ENCODE measurements at regions not wholly inside any gene's neighbourhood (a gene's known extent, or its start where the extent isn't known, plus 50 kb on each side); places are given as distances from the start of the nearest gene placed in this dataset.

DNA sequence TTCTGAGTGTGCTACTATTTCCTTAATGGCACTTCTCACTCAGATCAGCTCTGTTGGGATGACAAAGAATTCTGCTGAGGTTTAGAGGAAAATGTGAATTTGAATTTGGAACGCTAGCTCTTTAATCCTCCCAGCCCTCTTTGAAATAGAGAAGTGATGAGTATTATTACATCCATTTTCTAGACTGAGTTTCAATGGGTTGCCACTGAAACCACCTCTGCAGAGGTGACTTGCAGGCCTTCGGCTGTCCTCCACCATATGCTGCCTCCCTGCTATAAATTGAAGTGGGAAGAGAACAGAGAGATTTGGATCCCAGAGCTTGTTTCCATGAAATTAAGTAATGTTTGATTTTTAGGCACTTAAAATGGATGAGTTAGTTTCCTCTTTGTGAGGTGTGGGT, 363.2 kb upstream of the SNX7 start:
- H3K27ac ChIP-seq (ENCODE audit: extremely low read depth, low read depth, low read length) = no peak overlapping the region
- no peak for TF ChIP-seq ZNF239 (tag by site-specific recombination; IDR thresholded peaks at IDR 0.05)
- no peak for TF ChIP-seq HOXD13 (CRISPR knock-in tag; IDR thresholded peaks at IDR 0.05; ENCODE audit: borderline replicate concordance)
- TF ChIP-seq, protein P1, sequence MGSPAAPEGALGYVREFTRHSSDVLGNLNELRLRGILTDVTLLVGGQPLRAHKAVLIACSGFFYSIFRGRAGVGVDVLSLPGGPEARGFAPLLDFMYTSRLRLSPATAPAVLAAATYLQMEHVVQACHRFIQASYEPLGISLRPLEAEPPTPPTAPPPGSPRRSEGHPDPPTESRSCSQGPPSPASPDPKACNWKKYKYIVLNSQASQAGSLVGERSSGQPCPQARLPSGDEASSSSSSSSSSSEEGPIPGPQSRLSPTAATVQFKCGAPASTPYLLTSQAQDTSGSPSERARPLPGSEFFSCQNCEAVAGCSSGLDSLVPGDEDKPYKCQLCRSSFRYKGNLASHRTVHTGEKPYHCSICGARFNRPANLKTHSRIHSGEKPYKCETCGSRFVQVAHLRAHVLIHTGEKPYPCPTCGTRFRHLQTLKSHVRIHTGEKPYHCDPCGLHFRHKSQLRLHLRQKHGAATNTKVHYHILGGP (tag by site-specific recombination; IDR thresholded peaks at IDR 0.05) = no peak
- POLR2A ChIA-PET = no interaction called here
- no peaks in the 10 kb centered on the region for H3K9me3 ChIP-seq (ENCODE audit: control insufficient read depth, insufficient read depth, low read depth, low read length)
- H3K4me1 ChIP-seq (ENCODE audit: control insufficient read depth, insufficient read depth, low read length) = no peaks in the 10 kb centered on the region
- no peak overlapping the region for H3K4me3 ChIP-seq (ENCODE audit: low read depth, low read length)
- CTCF ChIA-PET = interaction anchor here (0.6 kb wide), 2 partner anchors 13 to 32 kb away, joined by 4 to 5 read pairs; no protein-coding TSS in a partner anchor
- H3K36me3 ChIP-seq (ENCODE audit: control insufficient read depth in 2 of 2, insufficient read depth in 1 of 2, low read length in 2 of 2) = no peaks in the 10 kb centered on the region

DNA sequence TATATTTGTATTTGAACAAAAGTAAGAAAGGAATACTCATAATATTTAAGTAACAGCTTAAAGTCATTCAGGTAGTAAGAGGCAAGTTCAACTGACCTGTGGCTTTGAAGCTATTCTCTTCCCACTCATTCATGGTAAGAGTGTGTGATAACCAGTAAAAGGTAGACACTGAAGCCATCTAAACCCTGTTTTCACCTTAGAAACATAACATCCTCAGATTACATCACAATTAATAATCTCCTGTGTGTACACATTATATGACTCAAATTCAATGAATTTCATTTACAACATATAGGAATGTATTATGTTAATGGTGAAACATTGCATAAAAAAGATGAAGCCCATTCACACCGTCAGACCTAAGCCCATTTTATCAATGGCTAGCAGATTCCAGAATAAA, 364.8 kb upstream of the SNX7 start:
- no peak for TF ChIP-seq ZNF311 (tag by site-specific recombination; IDR thresholded peaks at IDR 0.05; ENCODE audit: borderline replicate concordance)
- no peak for TF ChIP-seq ZNF121 (tag by site-specific recombination; IDR thresholded peaks at IDR 0.05)
- TF ChIP-seq ZNF302 (tag by site-specific recombination; IDR thresholded peaks at IDR 0.05; ENCODE audit: low read depth) = no peak
- TF ChIP-seq GLI4 (tag by site-specific recombination; IDR thresholded peaks at IDR 0.05) = no peak
- TF ChIP-seq, protein P2, sequence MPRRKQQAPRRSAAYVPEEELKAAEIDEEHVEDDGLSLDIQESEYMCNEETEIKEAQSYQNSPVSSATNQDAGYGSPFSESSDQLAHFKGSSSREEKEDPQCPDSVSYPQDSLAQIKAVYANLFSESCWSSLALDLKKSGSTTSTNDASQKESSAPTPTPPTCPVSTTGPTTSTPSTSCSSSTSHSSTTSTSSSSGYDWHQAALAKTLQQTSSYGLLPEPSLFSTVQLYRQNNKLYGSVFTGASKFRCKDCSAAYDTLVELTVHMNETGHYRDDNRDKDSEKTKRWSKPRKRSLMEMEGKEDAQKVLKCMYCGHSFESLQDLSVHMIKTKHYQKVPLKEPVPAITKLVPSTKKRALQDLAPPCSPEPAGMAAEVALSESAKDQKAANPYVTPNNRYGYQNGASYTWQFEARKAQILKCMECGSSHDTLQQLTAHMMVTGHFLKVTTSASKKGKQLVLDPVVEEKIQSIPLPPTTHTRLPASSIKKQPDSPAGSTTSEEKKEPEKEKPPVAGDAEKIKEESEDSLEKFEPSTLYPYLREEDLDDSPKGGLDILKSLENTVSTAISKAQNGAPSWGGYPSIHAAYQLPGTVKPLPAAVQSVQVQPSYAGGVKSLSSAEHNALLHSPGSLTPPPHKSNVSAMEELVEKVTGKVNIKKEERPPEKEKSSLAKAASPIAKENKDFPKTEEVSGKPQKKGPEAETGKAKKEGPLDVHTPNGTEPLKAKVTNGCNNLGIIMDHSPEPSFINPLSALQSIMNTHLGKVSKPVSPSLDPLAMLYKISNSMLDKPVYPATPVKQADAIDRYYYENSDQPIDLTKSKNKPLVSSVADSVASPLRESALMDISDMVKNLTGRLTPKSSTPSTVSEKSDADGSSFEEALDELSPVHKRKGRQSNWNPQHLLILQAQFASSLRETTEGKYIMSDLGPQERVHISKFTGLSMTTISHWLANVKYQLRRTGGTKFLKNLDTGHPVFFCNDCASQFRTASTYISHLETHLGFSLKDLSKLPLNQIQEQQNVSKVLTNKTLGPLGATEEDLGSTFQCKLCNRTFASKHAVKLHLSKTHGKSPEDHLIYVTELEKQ (tag by site-specific recombination; IDR thresholded peaks at IDR 0.05; ENCODE audit: borderline replicate concordance) = no peak
- TF ChIP-seq ZEB2 (tag by site-specific recombination; IDR thresholded peaks at IDR 0.05) = no peak
- TF ChIP-seq, protein P3, sequence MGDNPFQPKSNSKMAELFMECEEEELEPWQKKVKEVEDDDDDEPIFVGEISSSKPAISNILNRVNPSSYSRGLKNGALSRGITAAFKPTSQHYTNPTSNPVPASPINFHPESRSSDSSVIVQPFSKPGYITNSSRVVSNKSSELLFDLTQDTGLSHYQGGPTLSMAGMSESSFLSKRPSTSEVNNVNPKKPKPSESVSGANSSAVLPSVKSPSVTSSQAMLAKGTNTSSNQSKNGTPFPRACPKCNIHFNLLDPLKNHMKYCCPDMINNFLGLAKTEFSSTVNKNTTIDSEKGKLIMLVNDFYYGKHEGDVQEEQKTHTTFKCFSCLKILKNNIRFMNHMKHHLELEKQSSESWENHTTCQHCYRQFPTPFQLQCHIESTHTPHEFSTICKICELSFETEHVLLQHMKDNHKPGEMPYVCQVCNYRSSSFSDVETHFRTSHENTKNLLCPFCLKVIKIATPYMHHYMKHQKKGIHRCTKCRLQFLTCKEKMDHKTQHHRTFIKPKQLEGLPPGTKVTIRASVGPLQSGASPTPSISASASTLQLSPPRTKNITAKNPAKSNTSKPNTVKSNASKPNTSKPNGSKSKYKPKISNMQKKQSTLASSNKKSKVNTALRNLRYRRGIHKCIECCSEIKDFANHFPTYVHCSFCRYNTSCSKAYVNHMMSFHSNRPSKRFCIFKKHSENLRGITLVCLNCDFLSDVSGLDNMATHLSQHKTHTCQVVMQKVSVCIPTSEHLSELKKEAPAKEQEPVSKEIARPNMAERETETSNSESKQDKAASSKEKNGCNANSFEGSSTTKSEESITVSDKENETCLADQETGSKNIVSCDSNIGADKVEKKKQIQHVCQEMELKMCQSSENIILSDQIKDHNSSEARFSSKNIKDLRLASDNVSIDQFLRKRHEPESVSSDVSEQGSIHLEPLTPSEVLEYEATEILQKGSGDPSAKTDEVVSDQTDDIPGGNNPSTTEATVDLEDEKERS (tag by site-specific recombination; IDR thresholded peaks at IDR 0.05) = no peak
- TF ChIP-seq ZNF394 (tag by site-specific recombination; IDR thresholded peaks at IDR 0.05; ENCODE audit: borderline replicate concordance) = no peak
- TF ChIP-seq, protein P4, sequence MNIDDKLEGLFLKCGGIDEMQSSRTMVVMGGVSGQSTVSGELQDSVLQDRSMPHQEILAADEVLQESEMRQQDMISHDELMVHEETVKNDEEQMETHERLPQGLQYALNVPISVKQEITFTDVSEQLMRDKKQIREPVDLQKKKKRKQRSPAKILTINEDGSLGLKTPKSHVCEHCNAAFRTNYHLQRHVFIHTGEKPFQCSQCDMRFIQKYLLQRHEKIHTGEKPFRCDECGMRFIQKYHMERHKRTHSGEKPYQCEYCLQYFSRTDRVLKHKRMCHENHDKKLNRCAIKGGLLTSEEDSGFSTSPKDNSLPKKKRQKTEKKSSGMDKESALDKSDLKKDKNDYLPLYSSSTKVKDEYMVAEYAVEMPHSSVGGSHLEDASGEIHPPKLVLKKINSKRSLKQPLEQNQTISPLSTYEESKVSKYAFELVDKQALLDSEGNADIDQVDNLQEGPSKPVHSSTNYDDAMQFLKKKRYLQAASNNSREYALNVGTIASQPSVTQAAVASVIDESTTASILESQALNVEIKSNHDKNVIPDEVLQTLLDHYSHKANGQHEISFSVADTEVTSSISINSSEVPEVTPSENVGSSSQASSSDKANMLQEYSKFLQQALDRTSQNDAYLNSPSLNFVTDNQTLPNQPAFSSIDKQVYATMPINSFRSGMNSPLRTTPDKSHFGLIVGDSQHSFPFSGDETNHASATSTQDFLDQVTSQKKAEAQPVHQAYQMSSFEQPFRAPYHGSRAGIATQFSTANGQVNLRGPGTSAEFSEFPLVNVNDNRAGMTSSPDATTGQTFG (tag by site-specific recombination; IDR thresholded peaks at IDR 0.05; ENCODE audit: borderline replicate concordance) = no peak
- TF ChIP-seq ZNF623 (tag by site-specific recombination; IDR thresholded peaks at IDR 0.05) = no peak
- TF ChIP-seq ZNF426 (tag by site-specific recombination; IDR thresholded peaks at IDR 0.05) = no peak
- POLR2A ChIA-PET = no interaction called here
- no peak overlapping the region for H3K4me3 ChIP-seq (ENCODE audit: low read depth, low read length)
- no peaks in the 10 kb centered on the region for H3K9me3 ChIP-seq (ENCODE audit: control insufficient read depth, insufficient read depth, low read depth, low read length)
- no peaks in the 10 kb centered on the region for H3K4me1 ChIP-seq (ENCODE audit: control insufficient read depth, insufficient read depth, low read length)
- CTCF ChIA-PET = no interaction called here
- no peaks in the 10 kb centered on the region for H3K36me3 ChIP-seq (ENCODE audit: control insufficient read depth in 2 of 2, insufficient read depth in 1 of 2, low read length in 2 of 2)
- H3K27ac ChIP-seq (ENCODE audit: extremely low read depth, low read depth, low read length) = no peak overlapping the region
